HEK293 (cell line): ENCODE measurements at regions not wholly inside any gene's neighbourhood (a gene's known extent, or its start where the extent isn't known, plus 50 kb on each side); places are given as distances from the start of the nearest gene placed in this dataset.

Experiments
- CTCF ChIA-PET: fragments of 350-600 bp; formaldehyde crosslinking; extraction: SDS; loops from one replicate; lab custom pipeline; 2021; ENCODE audit warnings: antibody characterized with exemption; lab: Yijun Ruan, JAX
- POLR2A ChIA-PET: fragments of 300-600 bp; formaldehyde crosslinking; extraction: SDS; loops from one replicate; lab custom pipeline; 2020; ENCODE audit warnings: antibody characterized with exemption, inconsistent platforms; lab: Yijun Ruan, JAX
- H3K27ac ChIP-seq: fragments of 200-500 bp; sonication (Bioruptor generic); 2 replicates; pipeline ENCODE4 v1.5.1; 2014; ENCODE audit warnings: low read depth, low read length, control low read depth, inconsistent platforms; ENCODE audit errors: extremely low read depth
- H3K36me3 ChIP-seq, 2 experiments: fragments of 200-500 bp in 1 of 2; sonication (Bioruptor generic) in 1 of 2; 1 replicate in 1 of 2; 2 replicates in 1 of 2; pipeline ENCODE4 v1.5.1; 2014 to 2017; ENCODE audit warnings: inconsistent platforms in 2 of 2, low read length in 2 of 2; ENCODE audit not compliant: control insufficient read depth in 2 of 2, insufficient read depth in 1 of 2
- H3K4me1 ChIP-seq: fragments of 200-500 bp; sonication (Bioruptor generic); 2 replicates; pipeline ENCODE4 v1.5.1; 2014; ENCODE audit warnings: mild to moderate bottlenecking, low read length, inconsistent platforms; ENCODE audit not compliant: control insufficient read depth, insufficient read depth
- H3K4me3 ChIP-seq: 2 replicates; pipeline ENCODE4 v1.5.1; 2011; ENCODE audit warnings: low read depth, mild to moderate bottlenecking, control low read depth, low read length, moderate library complexity
- H3K9me3 ChIP-seq: fragments of 200-500 bp; sonication (Bioruptor generic); 2 replicates; pipeline ENCODE4 v1.5.1; 2014; ENCODE audit warnings: low read depth, low read length, inconsistent platforms; ENCODE audit not compliant: control insufficient read depth, insufficient read depth
- EGR2 ChIP-seq: fragments of 450-650 bp; formaldehyde crosslinking; IDR thresholded peaks from 2 replicates; pipeline ENCODE4 v1.5.1; 2016; ENCODE audit warnings: low read depth, missing biosample characterization, missing genetic modification characterization
- ELK4 ChIP-seq: IDR thresholded peaks from 2 replicates; pipeline ENCODE4 v1.6.1; 2011; ENCODE audit warnings: mild to moderate bottlenecking, low read depth, low read length, borderline replicate concordance
- GLIS1 ChIP-seq: fragments of 450-650 bp; formaldehyde crosslinking; IDR thresholded peaks from 2 replicates; pipeline ENCODE4 v1.5.1; 2016; ENCODE audit warnings: missing biosample characterization, missing genetic modification characterization
- INSM2 ChIP-seq: fragments of 450-650 bp; formaldehyde crosslinking; IDR thresholded peaks from 2 replicates; pipeline ENCODE4 v1.5.1; 2016; ENCODE audit warnings: missing biosample characterization, missing genetic modification characterization
- KLF8 ChIP-seq: fragments of 450-650 bp; formaldehyde crosslinking; IDR thresholded peaks from 2 replicates; pipeline ENCODE4 v1.5.1; 2016; ENCODE audit warnings: missing biosample characterization, missing genetic modification characterization
- KLF9 ChIP-seq: fragments of 450-650 bp; formaldehyde crosslinking; IDR thresholded peaks from 2 replicates; pipeline ENCODE4 v1.5.1; 2016; ENCODE audit warnings: missing biosample characterization, missing genetic modification characterization, low read depth
- MEIS1 ChIP-seq: sonication (generic); formaldehyde crosslinking; IDR thresholded peaks from 2 replicates; pipeline ENCODE4 v1.8.1; 2022; ENCODE audit warnings: missing genetic modification reagents, mild to moderate bottlenecking, borderline replicate concordance
- OSR2 ChIP-seq: fragments of 450-650 bp; formaldehyde crosslinking; IDR thresholded peaks from 2 replicates; pipeline ENCODE4 v1.5.1; 2016; ENCODE audit warnings: missing biosample characterization, missing genetic modification characterization
- PBX3 ChIP-seq: sonication (generic); formaldehyde crosslinking; IDR thresholded peaks from 2 replicates; pipeline ENCODE4 v1.8.1; 2022; ENCODE audit warnings: mild to moderate bottlenecking, moderate library complexity, missing genetic modification reagents
- SCRT2 ChIP-seq: fragments of 450-650 bp; formaldehyde crosslinking; IDR thresholded peaks from 2 replicates; pipeline ENCODE4 v1.5.1; 2016; ENCODE audit warnings: missing biosample characterization, missing genetic modification characterization
- ZFP69B ChIP-seq: fragments of 450-650 bp; formaldehyde crosslinking; IDR thresholded peaks from 2 replicates; pipeline ENCODE4 v1.5.1; 2016; ENCODE audit warnings: missing biosample characterization, missing genetic modification characterization
- ZNF274 ChIP-seq, 2 experiments: fragments of 200-500 bp in 1 of 2; fragments of 450-650 bp in 1 of 2; sonication (Bioruptor generic) in 1 of 2; formaldehyde crosslinking in 1 of 2; IDR thresholded peaks; 2 replicates each; pipeline versions ENCODE4 v1.5.1 to v1.6.1; 2014 to 2016; ENCODE audit warnings: borderline replicate concordance in 1 of 2, inconsistent platforms in 1 of 2, low read length in 1 of 2, missing biosample characterization in 1 of 2, missing genetic modification characterization in 1 of 2
- ZNF362 ChIP-seq: fragments of 450-650 bp; formaldehyde crosslinking; IDR thresholded peaks from 2 replicates; pipeline ENCODE4 v1.5.1; 2016; ENCODE audit warnings: missing biosample characterization, missing genetic modification characterization
- ZNF473 ChIP-seq: fragments of 450-650 bp; formaldehyde crosslinking; IDR thresholded peaks from 2 replicates; pipeline ENCODE4 v1.5.1; 2017; ENCODE audit warnings: missing biosample characterization, missing genetic modification characterization
- ZNF561 ChIP-seq: fragments of 450-650 bp; IDR thresholded peaks from 2 replicates; pipeline ENCODE4 v1.5.1; 2018; ENCODE audit warnings: missing biosample characterization, missing genetic modification characterization, borderline replicate concordance
- ZNF571 ChIP-seq: fragments of 450-650 bp; formaldehyde crosslinking; IDR thresholded peaks from 2 replicates; pipeline ENCODE4 v1.5.0; 2017; ENCODE audit warnings: missing biosample characterization, missing genetic modification characterization
- ZNF600 ChIP-seq: fragments of 450-650 bp; formaldehyde crosslinking; IDR thresholded peaks from 2 replicates; pipeline ENCODE4 v1.5.1; 2016; ENCODE audit warnings: missing biosample characterization, missing genetic modification characterization
- ZSCAN16 ChIP-seq: fragments of 450-650 bp; formaldehyde crosslinking; IDR thresholded peaks from 2 replicates; pipeline ENCODE4 v1.5.1; 2016; ENCODE audit warnings: missing biosample characterization, missing genetic modification characterization

- no peak overlapping the region for H3K4me3 ChIP-seq
- no peaks in the 10 kb centered on the region for H3K4me1 ChIP-seq
- no peaks in the 10 kb centered on the region for H3K36me3 ChIP-seq
- H3K27ac ChIP-seq, result no peak overlapping the region
- no peak for TF ChIP-seq INSM2 (tag by site-specific recombination)
- TF ChIP-seq ZNF362 (tag by site-specific recombination), result no peak
- TF ChIP-seq SCRT2 (tag by site-specific recombination), result no peak
- TF ChIP-seq ELK4, result no peak
- no peak for TF ChIP-seq ZNF571
- TF ChIP-seq ZFP69B (tag by site-specific recombination), result no peak
- TF ChIP-seq OSR2 (tag by site-specific recombination), result no peak
- TF ChIP-seq ZNF561 (tag by site-specific recombination), result no peak
- TF ChIP-seq KLF8, result no peak
- TF ChIP-seq KLF9 (tag by site-specific recombination), result no peak
- no peak for TF ChIP-seq ZNF473 (tag by site-specific recombination)
- TF ChIP-seq MEIS1, result no peak
- TF ChIP-seq PBX3 (CRISPR knock-in tag), result no peak
- no peak for TF ChIP-seq EGR2
- no peak for TF ChIP-seq ZSCAN16
- TF ChIP-seq ZNF600 (tag by site-specific recombination), result no peak
- POLR2A ChIA-PET, result interaction anchor here (0.7 kb wide), 1 partner anchor 112 kb away, joined by 4 read pairs; no protein-coding TSS in a partner anchor
- CTCF ChIA-PET, result no interaction called here
- no peaks in the 10 kb centered on the region for H3K9me3 ChIP-seq
These were observed 71.1 kb upstream of the NUP50 start for GRCh38 chr22:45092644-45093043.

- TF ChIP-seq GLIS1 (peak; percentile 37; the same call in 1 of the 2 replicates), ZNF274 (IDR thresholded peaks at IDR 0.05; ENCODE audit: low read length) (no peak), ZNF274 (tag by site-specific recombination; IDR thresholded peaks at IDR 0.05; ENCODE audit: borderline replicate concordance) (no peak)
These were observed 70.1 kb upstream of the NUP50 start for GRCh38 chr22:45093609-45094008.

More at GRCh38 chr22:45093609-45094008, 70.1 kb upstream of the NUP50 start:
- ChIA-PET CTCF (interaction anchor here (0.6 kb wide), 1 partner anchor 458 kb away, joined by 3 read pairs; no protein-coding TSS in a partner anchor), POLR2A (no interaction called here)
- Histone ChIP-seq H3K4me1 (no peaks in the 10 kb centered on the region), H3K36me3 (no peaks in the 10 kb centered on the region), H3K27ac (no peak overlapping the region), H3K4me3 (no peak overlapping the region), H3K9me3 (no peaks in the 10 kb centered on the region)
